HEK293 (cell line): ENCODE measurements at regions not wholly inside any gene's neighbourhood (a gene's known extent, or its start where the extent isn't known, plus 50 kb on each side); places are given as distances from the start of the nearest gene placed in this dataset.

Experiments
- CTCF ChIP-seq: fragments of 450-650 bp; formaldehyde crosslinking; IDR thresholded peaks from 2 replicates; pipeline ENCODE4 v1.5.1; 2016; ENCODE audit warnings: missing biosample characterization, missing genetic modification characterization
- ZFP69B ChIP-seq: fragments of 450-650 bp; formaldehyde crosslinking; IDR thresholded peaks from 2 replicates; pipeline ENCODE4 v1.5.1; 2016; ENCODE audit warnings: missing biosample characterization, missing genetic modification characterization

GRCh38 chrX:63935835-63936234, 150.8 kb upstream of the ARHGEF9 start:
- TF ChIP-seq ZFP69B (tag by site-specific recombination) = no peak
- no peak for TF ChIP-seq CTCF (tag by site-specific recombination)
